ENCODE measurements at regions not wholly inside any gene's neighbourhood (a gene's known extent, or its start where the extent isn't known, plus 50 kb on each side); places are given as distances from the start of the nearest gene placed in this dataset.
"Not testable (repeated sequence)": the region's sequence is repeated elsewhere in the genome, so short reads cannot be mapped to it uniquely, and the experiment has no call there.

DNA sequence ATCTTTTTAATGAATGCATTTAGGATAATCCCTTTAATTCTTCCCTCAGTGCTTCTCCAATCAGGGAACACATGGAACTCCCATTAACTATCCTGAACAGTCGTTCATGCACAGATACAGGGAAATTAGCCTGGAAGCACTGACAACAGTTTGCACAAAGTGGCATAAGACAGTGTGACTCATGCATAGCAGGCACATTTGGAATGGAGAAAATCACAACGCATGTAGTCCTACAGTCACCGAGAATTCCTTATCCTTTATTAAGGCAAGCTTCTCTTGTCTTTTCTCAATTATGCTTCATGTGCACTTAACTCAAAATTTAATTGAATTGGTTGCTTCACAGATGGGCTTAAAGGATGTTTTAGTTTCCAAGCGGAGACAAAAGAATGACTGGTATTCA lies 155.0 kb upstream of the CRBN start:
- DNase-seq (ENCODE audit: low read depth in 2 of 2), result no peak

DNA sequence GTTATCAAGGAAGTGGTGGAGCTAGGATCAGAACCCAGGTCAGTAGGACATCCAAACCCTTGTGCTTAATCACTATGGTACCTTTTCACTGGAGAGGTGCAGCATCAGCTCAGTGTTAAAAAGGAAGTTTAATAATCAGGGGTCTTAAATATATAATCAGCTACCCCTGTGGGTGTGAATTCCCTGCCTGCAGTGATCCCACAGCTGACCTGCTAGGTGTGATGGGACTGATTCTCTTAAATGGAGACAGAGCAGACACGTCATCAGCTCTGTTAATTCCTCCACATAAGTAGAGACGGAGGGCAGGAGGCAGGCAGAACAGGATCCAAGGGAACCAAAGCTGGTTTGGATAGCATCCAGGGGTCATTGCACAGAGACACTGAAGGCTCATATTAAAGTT lies 154.1 kb upstream of the CRBN start:
- DNase-seq (ENCODE audit: low read depth in 2 of 2), result no peak

DNA sequence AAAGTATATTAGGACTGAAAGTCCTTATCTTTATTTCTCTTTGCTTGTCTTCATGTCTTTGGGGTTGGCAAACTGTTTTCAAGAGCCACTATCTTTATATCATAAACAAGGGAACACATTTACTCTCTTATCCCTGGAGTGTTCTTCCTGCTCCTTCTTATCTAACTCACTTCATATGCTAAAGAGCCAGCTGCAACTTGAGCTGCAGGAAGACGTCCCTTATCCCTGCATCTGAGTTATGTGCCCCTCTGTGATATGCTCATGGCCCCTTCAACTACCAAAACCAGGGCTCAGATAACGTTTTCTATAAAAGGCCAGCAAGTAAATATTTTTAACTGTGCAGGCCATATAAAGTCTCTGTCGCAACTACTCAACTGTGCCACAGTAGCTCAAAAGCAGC lies 137.0 kb upstream of the CRBN start:
- DNase-seq (ENCODE audit: low read depth in 2 of 2), result no peak

DNA sequence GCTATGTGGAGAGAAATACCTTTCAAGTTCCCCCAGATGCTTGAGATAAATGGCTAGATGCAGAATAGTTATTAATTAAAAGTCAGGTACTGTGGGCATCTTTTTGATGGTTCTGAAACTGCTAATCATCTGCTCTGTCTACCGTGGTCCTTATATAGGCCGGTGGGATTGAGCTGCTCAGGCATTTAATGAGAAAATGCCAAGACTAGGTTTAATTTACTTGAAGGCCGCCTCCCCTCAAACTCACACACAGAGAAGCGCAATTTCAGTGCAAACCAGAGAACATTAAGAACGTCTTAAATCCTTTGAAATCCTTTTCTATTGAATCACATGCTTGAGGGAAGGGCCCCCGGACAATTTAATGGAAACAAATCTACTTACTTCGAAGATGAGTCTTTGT lies 136.4 kb upstream of the CRBN start:
- DNase-seq (ENCODE audit: low read depth in 2 of 2), result no peak

DNA sequence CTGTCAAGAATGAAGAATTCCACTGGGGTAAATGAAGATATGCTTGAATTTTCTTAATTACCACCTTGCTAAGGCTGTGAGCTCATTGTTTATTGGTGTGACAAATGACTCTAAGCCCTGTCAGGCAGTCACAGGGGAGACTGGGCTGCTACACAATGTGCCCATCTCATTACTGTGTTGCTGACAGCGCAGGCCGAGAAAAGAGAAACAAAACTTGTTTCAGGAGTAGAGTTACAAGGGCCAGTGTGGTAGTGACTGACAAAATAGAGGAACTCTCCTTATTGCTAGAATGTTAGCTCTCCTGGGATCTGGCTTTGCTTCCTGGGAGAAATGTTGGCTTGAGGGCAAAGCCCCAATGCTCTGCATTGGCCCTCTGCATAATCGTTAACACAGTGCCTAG lies 130.4 kb upstream of the CRBN start:
- DNase-seq (ENCODE audit: low read depth in 2 of 2), result no peak

DNA sequence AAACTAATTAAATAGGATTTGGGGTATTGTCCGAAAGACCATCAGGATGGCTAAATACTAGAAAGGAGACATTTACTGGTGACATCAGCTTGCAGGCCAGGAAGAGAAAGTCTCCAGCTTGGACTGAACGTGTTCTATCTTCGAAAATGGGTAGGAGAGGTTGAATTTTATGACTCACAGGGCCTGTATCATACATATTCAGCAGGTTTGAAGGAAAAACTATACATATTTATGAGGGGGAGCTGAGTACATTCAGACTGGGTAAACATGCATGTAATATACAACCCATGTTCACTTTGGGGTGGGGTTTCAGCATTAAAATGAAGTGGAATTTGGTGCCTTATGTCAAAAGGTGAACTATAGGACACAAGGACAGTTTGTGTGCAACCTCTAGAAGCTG lies 129.3 kb upstream of the CRBN start:
- no peak for DNase-seq (ENCODE audit: low read depth in 2 of 2)

DNA sequence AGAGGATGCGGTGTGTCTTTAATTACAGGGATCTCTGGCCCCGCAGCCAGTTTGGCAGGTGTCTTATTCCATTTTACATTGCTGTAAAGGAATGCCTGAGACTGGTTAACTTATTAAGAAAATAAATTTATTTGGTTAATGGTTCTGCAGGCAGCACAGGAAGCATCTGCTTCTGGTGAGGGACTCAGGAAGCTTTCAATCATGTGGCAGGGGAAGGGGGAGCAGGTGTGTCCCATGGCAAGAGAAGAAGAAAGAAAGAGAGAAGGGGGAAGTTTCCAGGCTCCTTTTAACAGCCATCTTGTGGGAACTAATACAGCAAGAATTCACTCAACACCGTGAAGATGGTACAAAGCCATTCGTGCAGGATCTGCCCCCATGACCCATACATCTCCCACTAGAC lies 128.0 kb upstream of the CRBN start:
- no peak for DNase-seq (ENCODE audit: low read depth in 2 of 2)

DNA sequence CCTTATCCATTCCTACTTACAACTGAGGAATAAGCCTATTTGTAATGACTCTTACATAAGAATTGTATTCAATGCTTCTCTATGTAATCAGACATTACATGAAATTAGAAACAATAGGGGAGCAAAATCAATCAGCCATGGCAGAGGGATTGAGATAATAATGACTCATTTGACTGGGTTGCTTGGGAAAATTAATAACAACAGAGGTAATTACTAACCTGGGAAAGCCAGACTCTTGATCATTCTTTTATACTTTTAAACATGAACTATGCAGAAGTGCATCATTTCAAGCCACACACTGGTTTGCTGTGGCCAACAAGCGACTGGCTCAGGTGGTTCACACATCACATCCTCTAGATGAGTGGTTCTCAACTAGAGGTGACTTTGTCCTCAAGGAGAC lies 126.3 kb upstream of the CRBN start:
- no peak for DNase-seq (ENCODE audit: low read depth in 2 of 2)

DNA sequence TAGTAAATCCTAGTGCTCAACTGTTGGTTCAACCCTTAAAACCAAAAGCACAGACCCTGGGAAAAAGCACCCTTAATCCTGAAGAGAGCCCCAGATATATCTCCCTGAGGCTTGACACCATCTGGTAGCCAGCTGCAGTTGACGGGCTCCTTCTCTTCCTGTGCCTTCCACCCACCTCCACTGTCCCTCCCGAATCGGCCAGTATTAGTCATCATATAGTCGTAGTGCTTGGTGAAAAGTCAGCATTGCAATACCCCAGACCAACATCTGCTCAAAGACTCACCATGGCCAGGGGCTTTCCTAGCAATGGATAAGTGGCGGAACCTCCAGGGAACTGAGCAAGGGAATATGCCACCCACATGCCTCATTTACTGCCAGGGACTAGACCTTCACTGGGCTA lies 125.6 kb upstream of the CRBN start:
- no peak for DNase-seq (ENCODE audit: low read depth in 2 of 2)

DNA sequence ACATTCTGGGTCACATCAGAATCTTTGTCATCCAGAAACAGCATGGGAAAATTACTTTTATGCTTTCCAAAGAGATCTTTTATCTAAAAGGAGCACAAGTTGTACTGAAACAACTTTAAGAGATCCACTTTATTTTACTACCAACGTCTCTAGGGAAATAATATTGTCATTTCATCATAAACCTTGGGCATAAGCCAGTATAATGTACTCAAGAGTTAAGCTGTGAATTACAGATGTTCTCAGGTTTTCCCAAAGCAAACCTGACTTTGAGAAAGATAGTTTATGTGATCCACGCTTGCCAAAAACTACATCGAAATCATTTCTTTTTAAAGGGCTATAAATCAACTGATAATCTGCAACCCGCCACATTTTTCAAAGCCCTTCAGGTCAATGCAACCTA lies 124.1 kb upstream of the CRBN start:
- no peak for DNase-seq (ENCODE audit: low read depth in 2 of 2)

DNA sequence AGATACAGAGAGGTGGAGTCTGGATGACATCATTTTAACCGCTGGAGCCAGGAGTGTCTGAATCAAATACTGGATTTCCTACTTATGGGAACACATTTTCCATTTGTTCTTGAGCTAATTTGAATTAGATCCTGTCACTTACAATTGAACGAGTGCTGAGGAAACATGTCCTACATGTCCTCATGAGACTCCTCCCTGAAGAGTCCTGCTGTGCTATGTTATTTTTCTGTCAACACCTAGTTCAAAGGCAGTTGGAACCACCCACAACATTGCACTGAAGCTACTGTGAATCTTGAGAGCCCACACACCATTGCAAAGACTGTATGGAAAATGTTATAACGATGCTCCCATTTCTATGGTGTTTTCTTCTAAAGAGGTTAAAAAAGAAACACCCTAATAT lies 123.5 kb upstream of the CRBN start:
- DNase-seq (ENCODE audit: low read depth in 2 of 2), result no peak

DNA sequence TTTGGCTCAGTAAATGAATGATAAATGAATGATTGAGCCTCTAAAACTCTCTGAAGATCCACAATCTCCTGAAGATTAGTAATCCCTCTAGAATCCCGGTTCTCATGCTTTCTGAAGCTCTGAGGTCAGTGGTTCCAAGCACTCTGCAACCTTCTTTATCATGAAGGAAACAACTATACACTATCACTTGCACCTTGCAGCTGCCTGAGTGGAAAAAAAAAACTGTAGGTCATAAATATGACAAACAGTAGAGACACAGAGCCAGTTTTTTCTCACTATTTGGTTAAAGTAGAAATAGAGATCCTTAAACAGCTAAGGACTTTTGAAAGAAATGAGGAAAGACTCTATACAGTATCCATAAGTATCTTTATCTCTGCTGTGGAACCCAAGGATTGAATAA lies 122.0 kb upstream of the CRBN start:
- no peak for DNase-seq (ENCODE audit: low read depth in 2 of 2)

DNA sequence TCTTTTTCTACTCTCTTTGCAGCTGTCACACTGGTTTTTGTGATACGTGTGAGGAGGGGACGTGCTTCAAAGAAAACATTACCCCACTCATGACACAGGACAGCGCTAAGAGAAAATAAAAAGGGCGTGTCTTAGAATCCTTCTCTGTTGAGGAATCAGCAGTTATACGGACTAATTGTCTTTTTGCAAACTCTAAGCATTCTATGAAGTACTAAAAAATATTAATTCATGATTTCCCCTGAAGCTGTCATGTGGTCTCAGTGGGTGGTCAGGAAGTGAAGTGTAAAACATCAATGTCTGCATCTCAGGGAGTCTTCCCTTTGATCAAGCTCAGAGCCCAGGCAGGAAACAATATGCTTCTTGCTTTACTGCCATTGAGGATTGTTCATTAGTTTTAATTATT lies 117.5 kb upstream of the CRBN start:
- DNase-seq (ENCODE audit: low read depth in 2 of 2), result no peak

DNA sequence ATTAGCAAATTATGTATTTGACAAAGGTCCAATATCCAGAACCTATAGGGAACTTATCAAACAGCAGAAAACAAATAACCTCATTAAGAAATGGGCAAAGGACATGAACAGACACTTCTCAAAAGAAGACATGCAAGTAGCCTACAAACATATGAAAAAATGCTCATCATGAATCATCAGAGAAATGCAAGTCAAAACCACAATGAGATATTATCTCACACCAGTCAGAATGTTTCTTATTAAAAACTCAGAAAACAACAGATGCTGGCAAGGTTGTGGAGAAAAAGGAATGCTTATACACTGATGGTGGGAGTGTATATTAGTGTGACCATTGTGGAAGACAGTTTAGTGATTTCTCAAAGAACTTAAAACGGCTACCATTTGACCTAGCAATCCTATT lies 116.1 kb upstream of the CRBN start:
- DNase-seq (ENCODE audit: low read depth in 2 of 2), result no peak

DNA sequence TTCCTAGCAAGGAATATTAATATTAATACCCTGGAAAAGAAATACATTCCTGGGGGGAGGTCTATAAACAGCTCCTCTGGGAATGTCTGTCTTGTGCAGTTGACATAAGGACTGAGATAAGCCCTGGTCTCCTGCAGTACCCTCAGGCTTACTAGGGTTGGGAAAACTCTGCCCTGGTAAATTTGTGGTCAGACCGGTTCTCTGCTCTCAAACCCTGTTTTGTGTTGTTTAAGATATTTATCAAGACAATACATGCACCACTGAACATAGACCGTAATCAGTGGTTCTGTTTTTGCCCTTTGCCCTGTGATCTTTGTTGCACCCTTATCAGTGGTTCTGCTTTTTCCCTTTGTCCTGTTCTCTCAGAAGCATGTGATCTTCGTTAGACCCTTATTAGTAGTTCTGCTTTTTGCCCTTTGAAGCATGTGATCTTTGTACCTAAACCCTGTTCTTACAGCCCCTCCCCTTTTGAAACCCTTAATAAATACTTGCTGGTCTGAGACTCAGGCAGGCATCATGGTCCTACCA lies 112.3 kb upstream of the CRBN start:
- not testable (repeated sequence) for DNase-seq (ENCODE audit: low read depth in 2 of 2)

DNA sequence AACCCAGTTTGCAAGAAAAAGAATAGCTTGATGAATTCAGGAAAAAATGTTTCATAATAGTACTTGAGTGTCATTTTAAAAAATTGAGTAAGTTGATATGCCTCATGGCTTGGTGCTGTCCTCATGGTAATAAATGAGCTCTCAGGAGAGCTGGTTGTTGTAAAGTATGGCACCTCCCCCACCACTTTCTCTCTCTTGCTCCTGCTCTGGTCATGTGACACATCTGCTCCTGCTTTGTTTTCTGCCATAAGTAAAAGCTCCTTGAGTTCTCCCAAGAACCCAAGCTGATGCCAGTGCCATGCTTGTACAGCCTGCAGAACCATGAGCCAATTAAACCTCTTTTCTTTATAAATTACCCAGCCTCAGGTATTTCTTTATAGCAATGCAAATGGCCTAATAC lies 108.8 kb upstream of the CRBN start:
- DNase-seq (ENCODE audit: low read depth in 2 of 2), result no peak

DNA sequence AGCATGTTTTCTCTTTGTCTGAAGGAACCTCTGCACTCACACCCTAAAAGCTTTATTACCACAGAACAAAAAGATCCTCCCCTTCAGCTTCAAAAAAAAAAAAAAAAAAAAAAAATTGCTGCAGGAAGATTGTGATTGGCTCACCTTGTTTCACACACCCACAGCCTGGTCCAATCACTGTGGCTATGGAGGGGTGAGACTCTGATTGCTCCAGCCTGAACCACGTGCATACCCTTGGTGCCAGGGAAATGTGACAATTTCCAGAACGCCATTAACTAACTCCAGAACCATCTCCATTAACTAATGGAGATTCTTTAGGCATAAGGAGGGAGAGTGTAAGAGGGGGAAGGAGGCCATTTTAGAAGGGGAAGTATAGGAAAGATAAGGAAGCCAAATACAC lies 106.5 kb upstream of the CRBN start:
- DNase-seq (ENCODE audit: low read depth in 2 of 2), result no peak

DNA sequence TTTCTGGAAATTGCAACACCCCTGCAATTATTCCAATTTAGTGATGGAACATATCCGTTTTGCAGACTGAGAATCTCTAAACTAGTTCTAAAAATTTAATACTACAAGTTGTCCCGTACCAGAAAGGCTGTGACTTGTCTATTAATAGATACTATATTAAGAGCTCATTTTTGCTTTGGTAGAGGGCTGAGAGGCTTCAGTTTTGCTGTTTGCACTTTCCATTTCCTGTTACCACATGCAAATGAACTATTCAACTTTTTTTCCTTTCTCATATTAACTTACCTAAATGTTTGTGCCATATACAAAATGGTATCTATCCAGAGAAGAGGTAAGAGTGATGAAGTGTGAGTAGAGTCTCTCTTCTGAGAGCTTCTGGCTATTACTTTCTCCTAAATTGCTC lies 101.5 kb upstream of the CRBN start:
- no peak for DNase-seq (ENCODE audit: low read depth in 2 of 2)

DNA sequence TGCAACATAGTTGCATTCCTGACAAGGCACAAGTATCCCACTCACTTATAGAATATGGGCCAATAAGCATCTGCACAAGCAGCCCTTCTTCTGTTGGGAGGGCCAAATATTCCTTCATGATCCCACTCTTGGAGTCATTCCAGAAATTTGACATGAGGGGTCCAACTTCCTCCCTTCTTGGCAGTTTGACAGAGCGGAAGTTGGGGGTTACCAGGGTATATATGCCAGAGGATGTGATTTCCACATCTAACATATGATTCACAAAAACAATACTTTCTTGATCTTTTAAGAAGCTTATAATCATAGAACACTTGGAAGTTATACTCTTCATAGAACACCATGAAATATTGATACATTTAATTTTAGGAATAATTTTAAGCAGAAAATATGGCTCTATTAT lies 100.9 kb upstream of the CRBN start:
- DNase-seq (ENCODE audit: low read depth in 2 of 2), result no peak

DNA sequence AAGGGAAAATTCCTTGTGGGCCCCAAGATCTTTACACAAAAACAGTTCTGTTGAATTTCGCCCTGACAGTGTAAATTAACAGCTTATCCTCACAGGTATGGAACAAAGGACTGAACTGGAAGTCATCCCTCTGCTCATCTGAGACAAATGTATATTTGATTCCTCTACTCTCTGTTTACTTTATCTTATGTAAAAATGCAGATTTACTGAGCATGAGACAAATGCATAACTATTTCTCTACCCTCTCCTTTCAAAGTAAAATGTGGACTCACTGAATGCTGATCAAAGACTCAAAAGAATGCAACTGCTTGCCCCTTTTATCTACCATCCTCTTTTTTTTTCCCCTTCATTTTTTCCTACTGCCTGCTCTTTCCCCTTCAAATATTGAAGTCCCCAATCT lies 98.6 kb upstream of the CRBN start:
- no peak for DNase-seq (ENCODE audit: low read depth in 2 of 2)

DNA sequence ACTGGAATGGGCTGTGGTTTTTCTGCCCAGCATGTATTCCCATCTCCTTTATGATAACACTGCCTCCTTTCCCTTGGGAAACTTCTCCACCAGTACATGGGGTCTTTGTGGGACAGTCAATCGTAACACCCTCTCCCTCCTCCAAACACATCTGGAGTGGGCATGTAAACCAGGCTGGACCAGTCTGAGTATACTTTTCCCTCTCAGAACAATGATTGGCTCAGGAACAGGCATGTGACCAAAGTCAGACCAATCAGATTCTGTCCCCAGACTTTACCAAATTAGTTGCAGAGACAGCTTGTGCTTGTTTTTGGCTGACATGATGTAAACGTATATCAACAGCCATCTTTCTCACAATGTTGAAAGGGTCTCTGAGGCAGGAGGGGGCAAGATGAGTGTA lies 97.1 kb upstream of the CRBN start:
- no peak for DNase-seq (ENCODE audit: low read depth in 2 of 2)

DNA sequence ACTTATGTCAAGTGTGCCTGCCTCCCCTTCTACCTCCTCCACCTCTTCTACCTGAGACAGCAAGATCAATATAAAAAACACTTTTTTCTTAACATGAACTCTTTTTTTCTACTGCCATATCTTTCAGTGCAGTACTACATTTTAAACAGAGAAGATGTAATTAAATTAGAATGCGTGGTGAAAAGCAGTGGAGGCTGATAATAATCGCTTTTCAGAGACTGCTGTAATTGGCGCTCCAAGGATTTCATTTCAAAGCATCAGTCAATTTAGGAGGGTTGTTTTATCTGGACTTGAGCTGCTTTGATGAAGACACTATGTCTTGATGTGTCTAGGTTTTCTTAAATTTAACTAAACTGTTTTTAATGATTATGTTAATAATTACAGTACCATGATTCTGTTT lies 85.3 kb upstream of the CRBN start:
- DNase-seq (ENCODE audit: low read depth in 2 of 2), result no peak

DNA sequence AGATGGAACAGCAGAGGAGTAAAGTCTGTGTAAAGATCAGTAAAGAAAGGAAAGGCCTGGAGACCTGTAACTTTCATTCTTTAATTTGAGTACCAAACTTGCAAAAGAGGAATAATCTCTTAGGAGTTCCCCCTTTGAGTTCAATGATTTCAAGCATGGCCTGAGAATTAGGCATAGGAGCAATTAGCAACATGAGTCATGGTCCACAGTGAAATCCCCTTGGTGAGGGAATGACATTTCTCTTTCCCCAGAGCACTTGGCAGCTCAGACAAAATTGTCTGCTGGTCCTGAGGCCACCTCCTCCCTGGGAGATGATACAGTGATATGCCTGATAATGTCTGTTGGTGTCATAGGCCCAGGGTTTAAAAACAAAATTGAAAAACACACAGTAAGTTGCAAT lies 81.4 kb upstream of the CRBN start:
- no peak for DNase-seq (ENCODE audit: low read depth in 2 of 2)

DNA sequence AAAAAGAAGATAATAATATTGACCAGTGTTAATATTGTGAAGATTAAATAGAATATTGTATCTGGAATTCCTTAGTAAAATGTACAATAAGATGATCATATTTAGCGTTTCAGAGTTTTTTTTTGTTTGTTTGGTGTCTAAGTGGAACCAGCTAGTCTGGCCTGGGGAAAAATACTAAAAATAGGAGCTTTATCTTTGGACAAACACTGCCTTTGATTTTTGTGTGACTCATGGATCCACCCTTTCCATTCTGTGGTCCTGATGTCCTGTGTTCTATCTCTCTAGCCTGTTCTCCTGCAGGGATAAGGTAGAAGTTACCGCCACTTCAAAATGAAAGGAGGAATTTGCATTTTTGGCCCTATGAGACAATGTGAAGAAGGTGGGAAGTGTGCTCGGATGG lies 79.7 kb upstream of the CRBN start:
- no peak for DNase-seq (ENCODE audit: low read depth in 2 of 2)

DNA sequence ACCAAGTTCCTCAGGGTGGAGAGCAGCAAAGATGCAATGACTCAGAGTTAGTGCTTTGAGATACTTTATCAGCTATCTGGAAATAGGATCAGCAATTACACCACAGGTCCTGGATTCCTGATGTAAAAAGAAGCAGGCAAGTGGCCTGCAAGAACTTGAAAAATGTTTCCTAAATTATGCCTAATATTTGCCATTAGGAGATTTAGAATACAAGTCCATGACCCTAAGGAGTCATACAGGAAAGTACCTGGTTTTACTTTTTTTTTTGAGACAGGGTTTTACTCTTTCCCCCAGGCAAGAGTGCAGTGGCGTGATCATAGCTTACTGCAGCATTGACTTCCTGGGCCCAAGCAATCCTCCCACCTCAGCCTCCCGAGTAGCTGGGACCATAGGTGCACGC lies 78.8 kb upstream of the CRBN start:
- no peak for DNase-seq (ENCODE audit: low read depth in 2 of 2)
